ENCODE measurements at regions not wholly inside any gene's neighbourhood (a gene's known extent, or its start where the extent isn't known, plus 50 kb on each side); places are given as distances from the start of the nearest gene placed in this dataset.

DNA sequence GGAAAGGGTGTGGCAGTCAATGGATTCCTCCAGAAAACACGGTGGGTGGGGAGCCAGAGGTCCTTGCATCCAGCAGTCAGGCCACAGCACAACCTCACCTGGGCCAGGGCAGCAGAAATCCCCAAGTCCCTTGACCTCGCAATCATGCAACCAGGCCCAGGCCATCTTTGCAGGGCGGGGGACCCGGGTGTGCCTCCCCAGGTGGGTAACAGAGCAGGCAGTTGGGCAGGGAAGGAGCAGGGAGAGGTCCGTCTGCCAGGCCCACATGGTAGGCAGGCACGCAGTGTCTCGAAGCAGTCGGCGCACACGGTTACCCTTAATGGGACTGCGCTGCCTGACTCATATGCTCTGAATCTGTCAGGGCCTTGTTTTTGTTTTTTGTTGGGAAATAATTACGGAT, 153.0 kb downstream of the RBFOX3 start:
- no peak for DNase-seq (ENCODE audit: low read depth, low spot score)
- no peak overlapping the region for H3K27ac ChIP-seq

DNA sequence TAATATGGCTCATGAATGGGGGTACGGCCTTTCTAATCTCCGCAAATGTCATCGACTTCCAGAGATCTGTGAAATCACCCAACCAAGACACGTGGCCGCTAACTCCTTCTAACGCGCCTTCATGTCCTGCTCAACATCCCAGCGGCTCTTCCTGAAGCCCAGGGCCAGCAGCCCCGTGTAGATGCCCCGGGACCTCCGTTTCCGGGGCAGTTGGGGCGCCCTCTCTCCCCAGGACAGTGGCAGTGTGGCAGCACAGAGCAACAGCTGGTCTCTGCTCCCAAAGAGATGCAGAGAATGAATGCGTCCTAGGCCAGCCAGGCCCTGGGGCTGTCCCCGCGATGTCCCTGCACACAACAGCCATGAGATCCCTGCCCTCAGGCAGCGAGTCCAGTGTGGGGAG, 153.5 kb downstream of the RBFOX3 start:
- DNase-seq (ENCODE audit: low read depth, low spot score): no peak

DNA sequence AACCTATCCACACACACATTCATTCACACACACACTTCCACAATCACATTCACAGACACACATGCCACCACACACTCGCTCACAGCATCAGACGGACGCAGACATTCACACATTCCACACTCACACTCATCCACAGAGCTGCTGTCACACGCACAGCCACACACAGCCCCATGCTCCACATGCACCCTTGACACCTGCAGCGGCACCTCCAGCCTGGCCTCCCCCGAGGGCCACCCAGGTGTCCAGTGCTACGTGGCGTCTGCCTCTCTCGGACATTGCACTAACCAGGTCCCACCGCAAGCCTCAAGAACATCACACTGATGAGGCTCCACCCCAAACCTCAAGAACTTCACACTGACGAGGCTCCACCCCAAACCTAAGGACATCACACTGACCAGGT, 155.2 kb downstream of the RBFOX3 start:
- no peak for DNase-seq (ENCODE audit: low read depth, low spot score)

More for the DNA sequence above, 153.5 kb downstream of the RBFOX3 start:
- no peak overlapping the region for H3K27ac ChIP-seq

DNA sequence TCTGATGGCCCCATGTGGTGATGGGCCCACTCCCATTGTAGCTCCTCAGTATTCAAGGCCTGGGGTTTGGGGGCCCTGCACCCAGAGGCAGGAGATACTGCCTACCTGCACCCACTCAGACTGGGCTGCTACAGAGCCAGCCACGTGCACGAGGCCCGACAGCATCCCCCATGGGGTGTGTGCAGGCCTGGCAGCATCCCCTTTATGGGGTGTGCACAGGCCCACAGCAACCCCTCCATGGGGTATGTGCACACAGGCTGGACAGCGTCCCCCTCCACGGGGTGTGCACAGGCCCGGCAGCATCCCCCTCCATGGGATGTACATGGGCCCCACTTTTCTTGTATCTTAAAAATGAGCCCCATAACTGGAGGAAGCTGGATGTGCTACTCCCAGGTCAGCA, 156.0 kb downstream of the RBFOX3 start:
- DNase-seq (ENCODE audit: low read depth, low spot score): no peak
- no peak overlapping the region for H3K27ac ChIP-seq

More for the DNA sequence above, 155.2 kb downstream of the RBFOX3 start:
- no peak overlapping the region for H3K27ac ChIP-seq

DNA sequence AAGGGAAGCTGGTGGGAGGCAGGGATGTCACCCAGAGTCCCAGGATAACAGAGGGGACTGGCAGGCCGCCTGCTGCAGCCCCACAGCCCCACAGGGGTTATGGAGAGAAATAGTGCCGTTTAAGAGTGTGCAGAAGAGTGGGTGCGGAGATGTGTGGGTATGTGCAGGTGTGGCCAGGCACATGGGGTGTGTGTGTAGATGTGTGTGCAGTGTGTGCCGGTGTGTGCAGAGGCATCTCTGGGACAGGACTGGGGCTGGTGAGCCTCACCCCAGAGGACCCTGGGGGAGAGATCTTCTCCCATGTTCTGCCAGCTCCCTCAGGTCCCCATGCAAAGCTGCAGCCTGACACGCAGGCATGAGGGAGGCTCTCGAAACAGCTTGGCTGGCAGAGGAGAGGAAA, 157.4 kb downstream of the RBFOX3 start:
- no peak overlapping the region for H3K27ac ChIP-seq
- no peak for DNase-seq (ENCODE audit: low read depth, low spot score)

DNA sequence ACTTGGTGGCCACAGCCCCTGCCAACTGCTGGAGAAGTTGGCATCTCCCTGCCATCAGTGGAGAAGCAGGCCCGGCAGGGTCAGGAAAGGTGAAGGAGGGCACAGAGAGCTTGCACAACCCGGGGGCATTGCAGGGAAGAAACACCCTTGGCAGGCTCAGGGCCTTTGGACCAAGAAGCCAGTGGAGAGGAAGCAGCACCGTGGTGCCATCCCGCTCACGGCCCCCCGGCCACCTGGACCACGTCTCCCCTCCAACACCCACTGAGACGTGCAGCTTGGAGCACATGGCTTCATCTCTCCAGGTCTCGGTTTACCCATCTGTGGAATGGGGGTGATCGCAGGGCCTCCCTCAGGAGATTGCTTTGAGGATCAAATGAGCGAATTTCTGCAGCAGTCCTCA, 158.1 kb downstream of the RBFOX3 start:
- H3K27ac ChIP-seq: no peak overlapping the region
- DNase-seq (ENCODE audit: low read depth, low spot score): no peak

DNA sequence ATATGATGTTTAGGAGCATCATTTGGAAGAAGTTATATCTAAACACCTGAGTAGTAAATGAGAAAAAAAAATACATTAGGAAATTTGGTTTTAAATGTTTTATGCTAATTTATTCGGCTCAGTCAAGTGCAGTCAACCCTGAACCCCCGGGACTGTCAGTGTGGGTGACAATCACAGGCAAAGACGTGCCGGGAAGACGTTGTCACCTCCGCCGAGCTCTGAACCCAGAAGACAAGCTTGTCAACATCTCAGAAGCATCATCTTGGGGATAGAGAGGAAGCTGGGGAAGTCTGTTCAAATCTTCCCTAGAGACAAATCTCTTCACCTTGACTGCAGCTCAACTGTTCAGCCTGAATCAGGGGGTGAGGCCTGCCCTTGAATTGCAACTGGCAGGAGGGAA, 159.7 kb downstream of the RBFOX3 start:
- no peak for DNase-seq (ENCODE audit: low read depth, low spot score)
- H3K27ac ChIP-seq: no peak overlapping the region

DNA sequence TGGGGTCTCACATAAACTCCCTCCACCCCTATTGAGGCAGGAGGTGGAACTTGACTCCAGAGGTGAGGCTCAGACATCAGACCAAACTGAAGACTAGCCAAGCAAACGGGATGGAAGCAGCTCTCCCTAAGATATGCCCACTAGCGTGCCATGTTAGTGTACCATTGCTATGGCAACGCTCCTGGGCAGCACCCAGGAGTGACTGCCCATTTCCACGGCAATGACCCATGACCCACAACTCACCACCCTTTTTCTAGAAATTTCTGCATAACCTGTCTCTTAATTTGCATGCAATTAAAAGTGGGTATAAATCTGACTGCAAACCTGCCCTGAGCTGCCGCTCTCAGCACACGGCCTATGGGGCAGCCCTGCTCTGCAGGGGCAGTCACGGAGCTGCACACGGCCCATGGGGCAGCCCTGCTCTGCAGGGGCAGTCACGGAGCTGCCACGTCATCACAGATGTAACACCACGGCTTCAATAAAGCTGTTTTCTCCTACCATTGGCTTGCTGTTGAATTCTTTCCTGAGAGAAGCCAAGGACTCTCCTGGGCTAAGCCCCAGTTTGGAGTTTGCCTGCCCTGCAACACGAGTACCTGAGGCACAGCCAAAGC, 164.3 kb downstream of the RBFOX3 start:
- H3K27ac ChIP-seq: no peak overlapping the region
- DNase-seq (ENCODE audit: low read depth, low spot score): no peak

DNA sequence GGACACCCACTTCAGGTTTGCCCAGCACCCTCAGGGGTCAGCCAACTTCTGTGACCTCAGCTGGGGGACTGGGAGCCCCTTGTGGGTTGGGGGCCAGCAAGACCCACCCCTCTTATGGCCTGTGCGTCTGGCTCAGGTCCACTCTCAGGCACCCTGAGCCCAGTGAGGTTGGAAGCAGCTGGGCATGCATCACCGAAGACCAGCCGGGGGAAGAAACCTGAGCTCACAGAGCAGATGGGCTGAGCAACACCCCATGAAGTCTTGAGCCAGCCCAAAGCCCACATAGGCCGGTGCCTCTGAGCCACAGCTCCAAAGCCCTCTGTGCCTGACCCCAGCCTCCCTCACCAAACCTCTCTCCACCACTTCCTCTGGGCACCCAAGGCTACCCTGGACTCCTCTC, 166.7 kb downstream of the RBFOX3 start:
- DNase-seq (ENCODE audit: low read depth, low spot score): no peak
- no peak overlapping the region for H3K27ac ChIP-seq

DNA sequence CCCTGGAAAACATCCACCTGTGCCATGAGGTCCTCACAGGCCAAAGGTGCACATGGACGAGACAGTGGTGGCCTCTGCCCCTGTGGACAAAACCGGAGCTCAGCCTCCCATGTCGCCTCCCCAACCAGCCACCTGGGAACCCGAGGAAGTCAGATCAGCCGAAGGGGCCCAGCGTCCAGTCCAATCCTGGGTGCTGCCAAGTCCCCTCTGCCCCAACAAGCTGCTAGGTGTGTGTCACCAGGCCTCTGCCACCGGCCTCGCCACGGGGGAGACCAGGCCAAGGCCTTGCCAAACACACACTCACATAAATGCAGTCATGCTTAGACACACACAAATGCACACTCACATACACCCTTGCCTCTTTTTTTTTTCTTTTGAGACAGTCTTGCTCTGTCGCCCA, 167.8 kb downstream of the RBFOX3 start:
- H3K27ac ChIP-seq: no peak overlapping the region
- DNase-seq (ENCODE audit: low read depth, low spot score): no peak

DNA sequence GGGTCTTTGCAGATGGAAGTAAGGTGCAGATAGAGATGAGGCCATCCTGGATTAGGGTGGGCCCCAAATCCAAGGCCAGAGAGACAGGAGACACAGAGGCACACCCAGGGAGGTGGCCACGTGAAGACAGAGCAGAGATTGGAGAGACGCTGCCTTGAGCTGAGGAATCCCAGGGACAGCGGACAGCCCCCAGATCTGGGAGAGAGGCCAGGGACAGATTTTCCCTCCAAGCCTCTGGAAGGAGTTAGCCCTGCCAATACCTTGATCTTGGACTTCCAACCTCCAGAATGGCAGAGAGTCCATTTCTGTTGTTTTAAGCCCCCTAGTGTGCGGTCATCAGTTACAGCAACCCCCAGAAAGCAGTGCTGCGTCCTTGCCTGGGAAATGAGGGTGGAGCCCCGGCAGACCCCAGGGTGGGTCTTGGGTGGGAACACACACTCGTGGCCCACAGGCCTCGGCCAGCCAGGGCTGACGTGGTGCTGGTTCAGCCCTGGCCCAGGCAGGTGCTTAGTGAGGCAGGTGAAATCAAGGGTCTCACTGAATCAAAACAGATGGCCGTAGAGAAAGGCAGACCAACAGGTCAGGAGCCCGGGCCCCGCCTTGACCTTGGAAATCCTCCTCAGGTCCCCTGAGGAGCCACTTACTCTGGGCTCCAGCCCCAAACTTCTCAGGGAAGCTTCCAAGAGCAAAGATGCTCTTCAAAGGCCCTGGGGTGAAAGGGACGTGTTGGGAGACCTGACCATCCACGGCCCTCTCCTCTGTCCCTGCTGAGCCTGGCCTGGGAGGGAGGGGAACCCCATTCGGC, 169.3 kb downstream of the RBFOX3 start:
- H3K27ac ChIP-seq: no peak overlapping the region
- no peak for DNase-seq (ENCODE audit: low read depth, low spot score)

DNA sequence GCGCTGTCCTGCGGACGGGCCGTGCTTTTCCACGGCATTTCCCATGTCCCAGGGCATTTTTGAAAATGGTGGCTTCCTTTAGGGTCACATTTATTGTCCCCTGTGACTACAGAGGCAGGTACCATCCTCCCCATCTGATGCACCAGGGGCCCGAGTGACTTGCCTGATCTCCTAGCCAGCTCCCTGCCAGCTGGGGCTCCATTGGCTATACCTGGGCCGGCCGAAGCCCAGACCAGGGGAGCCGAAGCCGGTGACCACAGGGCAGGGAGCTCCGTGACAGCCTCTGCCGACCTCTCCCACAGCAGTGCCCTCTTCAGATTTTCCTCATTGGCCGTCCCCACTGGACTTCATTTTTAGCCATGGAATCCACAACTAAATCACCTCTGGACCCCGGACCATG, 170.6 kb downstream of the RBFOX3 start:
- no peak overlapping the region for H3K27ac ChIP-seq
- DNase-seq (ENCODE audit: low read depth, low spot score): no peak

DNA sequence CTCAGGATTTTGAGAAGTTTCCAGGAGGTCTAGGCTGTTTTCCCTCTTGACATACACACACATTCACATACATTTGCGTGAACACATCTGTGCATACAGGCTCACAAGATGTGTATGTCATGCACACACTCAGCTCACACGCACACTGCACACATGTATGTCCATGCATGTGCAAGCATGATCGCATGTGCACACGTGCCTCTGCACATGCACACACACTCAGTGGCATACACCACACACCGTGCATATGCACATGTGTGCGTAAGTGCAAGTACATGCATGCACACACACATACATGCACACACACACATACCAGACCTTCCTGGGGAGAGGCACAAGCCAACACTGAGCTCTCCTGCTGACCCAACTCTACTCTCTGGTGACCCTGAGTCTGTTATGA, 171.4 kb downstream of the RBFOX3 start:
- no peak for DNase-seq (ENCODE audit: low read depth, low spot score)
- no peak overlapping the region for H3K27ac ChIP-seq

DNA sequence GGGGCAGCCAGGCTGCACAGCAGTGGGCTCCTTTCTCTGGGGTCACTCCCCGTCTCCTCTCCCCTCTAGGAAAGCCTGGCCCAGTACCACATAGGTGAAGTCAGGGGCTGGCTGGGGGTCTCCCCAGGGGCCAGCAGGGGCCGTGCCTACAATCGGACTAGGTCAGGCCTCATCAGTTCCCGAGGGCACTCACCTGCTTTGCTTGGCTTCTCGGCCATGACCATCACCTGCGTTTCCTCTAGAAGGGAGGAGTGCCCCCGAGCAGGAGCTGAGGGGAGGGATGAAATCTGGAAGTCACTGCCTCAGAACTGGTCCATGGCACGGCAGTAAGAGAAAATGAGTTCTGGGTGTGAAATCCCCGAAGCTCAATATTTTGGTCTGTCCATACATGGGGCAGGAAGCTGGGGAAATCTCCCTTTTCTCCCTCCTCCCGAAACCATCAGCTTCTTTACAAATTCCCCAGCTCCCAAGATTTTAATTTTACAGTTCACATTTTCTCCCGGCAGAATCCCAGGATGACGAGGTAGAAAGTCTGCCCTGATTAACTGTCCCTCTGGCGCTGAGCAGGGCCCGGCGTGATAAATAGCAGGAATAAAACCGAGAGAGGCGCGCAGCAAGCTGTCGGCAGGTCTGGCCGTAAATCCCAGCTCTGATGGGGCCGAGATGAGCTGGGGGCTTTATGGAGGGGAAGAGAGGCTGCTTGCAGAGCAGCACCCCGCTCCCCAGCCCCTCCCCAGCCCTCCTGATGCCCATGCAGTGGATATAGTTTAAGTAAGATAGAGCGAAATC, 172.1 kb downstream of the RBFOX3 start:
- H3K27ac ChIP-seq: no peak overlapping the region
- no peak for DNase-seq (ENCODE audit: low read depth, low spot score)

DNA sequence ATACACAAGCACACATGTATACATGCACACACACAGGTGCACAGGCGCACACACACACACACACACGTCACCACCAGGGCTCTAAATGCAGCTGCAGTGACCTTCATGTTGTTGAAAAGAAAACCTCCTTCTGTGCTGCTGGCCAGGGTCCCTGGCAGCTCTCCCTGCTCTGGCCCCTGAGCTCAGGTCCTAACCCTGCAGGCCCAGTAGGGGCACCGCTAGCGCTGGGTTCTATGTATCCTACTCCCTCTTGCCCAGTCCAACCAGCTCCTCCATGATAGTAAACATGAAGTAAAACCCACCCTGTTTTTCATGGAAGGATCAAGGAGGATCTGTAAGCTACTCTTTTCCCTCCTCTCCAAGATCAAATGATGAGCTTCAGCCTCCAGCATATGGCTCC, 172.8 kb downstream of the RBFOX3 start:
- no peak for DNase-seq (ENCODE audit: low read depth, low spot score)
- no peak overlapping the region for H3K27ac ChIP-seq

DNA sequence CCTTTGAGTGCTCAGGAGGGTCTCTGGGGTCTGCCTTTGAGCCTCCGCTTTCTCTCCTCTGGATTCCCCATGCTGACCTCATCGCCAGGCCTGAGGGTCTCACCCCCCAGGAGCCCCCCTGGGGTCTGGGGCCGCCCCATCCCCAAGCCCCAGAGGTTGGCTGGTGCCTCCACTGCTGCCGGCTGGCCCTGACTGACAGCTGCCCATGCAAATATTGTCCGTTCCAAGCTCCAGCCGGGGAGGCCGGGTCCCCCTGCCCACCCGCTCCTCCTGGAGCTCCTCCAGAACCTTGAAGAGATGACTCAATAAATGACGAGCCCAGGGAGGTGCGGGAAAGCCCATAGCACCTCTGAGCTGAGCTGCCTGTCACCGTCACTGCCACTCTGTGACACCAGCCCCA, 173.8 kb downstream of the RBFOX3 start:
- DNase-seq (ENCODE audit: low read depth, low spot score): no peak

DNA sequence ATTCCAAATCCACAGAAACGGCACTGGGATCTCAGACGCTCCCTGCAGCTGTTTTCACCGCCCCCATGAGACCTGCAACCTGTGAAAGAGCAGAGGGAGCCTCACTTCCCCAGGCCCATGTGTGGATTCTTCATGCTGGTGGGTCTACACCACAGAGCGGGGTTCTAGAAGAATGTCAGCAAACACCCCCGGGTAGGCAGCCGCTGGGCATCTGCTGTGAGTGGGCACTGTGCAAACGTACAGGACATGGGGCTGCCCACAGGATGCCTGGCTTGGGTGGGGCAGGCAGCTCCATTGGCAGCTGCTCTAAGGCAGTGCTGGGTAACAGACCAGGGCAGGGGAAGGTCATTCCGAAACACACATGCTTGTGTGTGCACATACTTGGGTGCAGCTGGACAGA, 174.9 kb downstream of the RBFOX3 start:
- no peak overlapping the region for H3K27ac ChIP-seq
- DNase-seq (ENCODE audit: low read depth, low spot score): no peak

More for the DNA sequence above, 173.8 kb downstream of the RBFOX3 start:
- H3K27ac ChIP-seq: no peak overlapping the region

DNA sequence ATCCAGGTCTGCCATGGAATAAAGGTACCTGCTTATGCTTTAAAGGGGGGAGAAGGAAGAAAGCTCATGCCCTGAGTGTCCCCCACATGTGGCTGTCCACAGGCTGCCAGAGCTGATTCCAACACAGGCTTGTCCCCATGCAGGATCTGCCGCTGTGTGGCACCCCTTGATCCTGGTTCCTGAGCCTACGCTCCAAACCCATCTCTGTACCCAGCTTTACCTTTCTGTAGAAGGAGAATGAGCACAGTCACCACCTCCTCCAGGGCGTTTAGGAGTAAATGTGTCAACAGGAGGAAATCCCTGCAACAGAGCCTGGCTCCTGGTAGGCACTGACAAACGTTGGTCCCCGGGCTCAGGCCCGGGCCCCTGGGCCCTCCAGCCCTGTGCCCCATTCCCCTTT, 175.6 kb downstream of the RBFOX3 start:
- DNase-seq (ENCODE audit: low read depth, low spot score): no peak
- no peak overlapping the region for H3K27ac ChIP-seq

DNA sequence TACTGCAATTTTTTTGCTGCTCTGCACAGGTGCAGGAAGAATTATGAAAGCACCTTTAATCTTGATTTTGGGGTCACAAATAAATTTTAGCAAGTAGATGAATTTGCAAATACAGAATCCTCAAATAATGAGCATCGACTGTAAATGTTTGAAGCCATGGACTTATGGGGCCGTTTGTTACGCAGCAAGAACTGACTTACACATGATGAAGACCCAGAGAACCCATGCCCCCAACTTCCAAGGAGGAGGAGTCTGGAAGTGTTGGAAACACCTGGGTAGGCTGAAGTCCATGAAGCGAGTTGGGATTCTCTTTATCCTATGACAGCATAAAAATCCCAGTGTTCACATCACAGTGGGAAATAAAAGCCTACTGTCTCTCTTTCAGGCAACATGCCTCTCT, 176.6 kb downstream of the RBFOX3 start:
- DNase-seq (ENCODE audit: low read depth, low spot score): no peak
- no peak overlapping the region for H3K27ac ChIP-seq

DNA sequence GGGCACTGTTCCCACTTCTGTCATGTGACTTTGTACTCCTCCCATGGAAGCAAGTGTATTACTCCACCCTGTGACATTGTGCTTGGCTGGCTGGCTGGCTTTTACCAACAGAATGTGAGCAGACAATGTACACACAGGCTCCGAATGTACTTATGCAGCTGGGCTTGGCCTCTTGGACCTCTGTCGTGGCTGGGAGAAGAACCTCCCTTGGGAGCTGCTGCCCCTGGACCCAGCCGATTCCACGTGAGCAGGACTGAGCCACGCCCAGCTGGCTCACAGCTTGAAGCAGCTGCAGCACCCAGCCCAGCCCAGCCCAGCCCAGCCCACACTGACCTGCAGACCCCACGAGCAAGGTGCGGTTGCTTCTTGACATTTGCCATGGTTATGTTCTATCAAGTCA, 177.5 kb downstream of the RBFOX3 start:
- no peak overlapping the region for H3K27ac ChIP-seq
- no peak for DNase-seq (ENCODE audit: low read depth, low spot score)

DNA sequence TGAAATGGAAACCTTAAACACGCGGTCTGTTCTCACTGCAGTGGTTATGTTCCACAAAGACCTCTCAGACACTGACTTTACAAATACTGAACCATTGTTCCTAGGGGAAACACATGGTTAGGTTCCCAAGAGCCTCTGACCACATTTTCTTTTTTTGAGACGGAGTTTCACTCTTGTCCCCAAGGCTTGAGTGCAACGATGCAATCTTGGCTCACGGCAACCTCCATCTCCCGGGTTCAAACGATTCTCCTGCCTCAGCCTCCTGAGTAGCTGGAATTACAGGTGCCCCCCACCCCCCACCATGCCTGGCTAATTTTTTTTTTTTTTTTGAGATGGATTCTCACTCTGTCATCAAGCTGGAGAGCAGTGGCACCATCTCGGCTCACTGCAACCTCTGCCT, 179.7 kb downstream of the RBFOX3 start:
- no peak for DNase-seq (ENCODE audit: low read depth, low spot score)
- H3K27ac ChIP-seq: no peak overlapping the region
